ENCODE measurements at regions not wholly inside any gene's neighbourhood (a gene's known extent, or its start where the extent isn't known, plus 50 kb on each side); places are given as distances from the start of the nearest gene placed in this dataset.

DNA sequence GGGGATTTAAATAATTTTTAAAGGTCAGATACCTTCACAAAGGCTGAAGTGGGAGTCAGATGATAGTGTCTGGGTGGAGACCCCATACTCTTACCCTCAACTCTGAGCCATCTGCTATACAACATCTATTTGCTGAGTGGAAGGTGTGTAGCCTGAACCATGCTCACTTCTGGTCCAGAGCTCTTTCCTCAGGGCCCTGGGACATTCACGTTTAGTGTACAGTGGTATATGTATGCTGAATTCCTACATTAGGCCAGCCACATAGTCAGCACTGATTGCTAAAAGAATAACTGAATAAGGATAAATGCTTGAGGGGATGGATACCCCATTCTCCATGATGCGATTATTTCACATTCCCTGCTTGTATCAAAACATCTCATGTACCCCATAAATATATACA is 107.3 kb downstream of the KIF26A start (continued):
- TF ChIP-seq, protein P1, sequence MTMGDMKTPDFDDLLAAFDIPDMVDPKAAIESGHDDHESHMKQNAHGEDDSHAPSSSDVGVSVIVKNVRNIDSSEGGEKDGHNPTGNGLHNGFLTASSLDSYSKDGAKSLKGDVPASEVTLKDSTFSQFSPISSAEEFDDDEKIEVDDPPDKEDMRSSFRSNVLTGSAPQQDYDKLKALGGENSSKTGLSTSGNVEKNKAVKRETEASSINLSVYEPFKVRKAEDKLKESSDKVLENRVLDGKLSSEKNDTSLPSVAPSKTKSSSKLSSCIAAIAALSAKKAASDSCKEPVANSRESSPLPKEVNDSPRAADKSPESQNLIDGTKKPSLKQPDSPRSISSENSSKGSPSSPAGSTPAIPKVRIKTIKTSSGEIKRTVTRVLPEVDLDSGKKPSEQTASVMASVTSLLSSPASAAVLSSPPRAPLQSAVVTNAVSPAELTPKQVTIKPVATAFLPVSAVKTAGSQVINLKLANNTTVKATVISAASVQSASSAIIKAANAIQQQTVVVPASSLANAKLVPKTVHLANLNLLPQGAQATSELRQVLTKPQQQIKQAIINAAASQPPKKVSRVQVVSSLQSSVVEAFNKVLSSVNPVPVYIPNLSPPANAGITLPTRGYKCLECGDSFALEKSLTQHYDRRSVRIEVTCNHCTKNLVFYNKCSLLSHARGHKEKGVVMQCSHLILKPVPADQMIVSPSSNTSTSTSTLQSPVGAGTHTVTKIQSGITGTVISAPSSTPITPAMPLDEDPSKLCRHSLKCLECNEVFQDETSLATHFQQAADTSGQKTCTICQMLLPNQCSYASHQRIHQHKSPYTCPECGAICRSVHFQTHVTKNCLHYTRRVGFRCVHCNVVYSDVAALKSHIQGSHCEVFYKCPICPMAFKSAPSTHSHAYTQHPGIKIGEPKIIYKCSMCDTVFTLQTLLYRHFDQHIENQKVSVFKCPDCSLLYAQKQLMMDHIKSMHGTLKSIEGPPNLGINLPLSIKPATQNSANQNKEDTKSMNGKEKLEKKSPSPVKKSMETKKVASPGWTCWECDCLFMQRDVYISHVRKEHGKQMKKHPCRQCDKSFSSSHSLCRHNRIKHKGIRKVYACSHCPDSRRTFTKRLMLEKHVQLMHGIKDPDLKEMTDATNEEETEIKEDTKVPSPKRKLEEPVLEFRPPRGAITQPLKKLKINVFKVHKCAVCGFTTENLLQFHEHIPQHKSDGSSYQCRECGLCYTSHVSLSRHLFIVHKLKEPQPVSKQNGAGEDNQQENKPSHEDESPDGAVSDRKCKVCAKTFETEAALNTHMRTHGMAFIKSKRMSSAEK (CRISPR knock-in tag; IDR thresholded peaks at IDR 0.05; ENCODE audit: borderline replicate concordance): no peak
- TF ChIP-seq, protein P2, sequence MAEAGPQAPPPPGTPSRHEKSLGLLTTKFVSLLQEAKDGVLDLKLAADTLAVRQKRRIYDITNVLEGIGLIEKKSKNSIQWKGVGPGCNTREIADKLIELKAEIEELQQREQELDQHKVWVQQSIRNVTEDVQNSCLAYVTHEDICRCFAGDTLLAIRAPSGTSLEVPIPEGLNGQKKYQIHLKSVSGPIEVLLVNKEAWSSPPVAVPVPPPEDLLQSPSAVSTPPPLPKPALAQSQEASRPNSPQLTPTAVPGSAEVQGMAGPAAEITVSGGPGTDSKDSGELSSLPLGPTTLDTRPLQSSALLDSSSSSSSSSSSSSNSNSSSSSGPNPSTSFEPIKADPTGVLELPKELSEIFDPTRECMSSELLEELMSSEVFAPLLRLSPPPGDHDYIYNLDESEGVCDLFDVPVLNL (CRISPR knock-in tag; IDR thresholded peaks at IDR 0.05; ENCODE audit: borderline replicate concordance, low read depth): no peak
- TF ChIP-seq, protein P3, sequence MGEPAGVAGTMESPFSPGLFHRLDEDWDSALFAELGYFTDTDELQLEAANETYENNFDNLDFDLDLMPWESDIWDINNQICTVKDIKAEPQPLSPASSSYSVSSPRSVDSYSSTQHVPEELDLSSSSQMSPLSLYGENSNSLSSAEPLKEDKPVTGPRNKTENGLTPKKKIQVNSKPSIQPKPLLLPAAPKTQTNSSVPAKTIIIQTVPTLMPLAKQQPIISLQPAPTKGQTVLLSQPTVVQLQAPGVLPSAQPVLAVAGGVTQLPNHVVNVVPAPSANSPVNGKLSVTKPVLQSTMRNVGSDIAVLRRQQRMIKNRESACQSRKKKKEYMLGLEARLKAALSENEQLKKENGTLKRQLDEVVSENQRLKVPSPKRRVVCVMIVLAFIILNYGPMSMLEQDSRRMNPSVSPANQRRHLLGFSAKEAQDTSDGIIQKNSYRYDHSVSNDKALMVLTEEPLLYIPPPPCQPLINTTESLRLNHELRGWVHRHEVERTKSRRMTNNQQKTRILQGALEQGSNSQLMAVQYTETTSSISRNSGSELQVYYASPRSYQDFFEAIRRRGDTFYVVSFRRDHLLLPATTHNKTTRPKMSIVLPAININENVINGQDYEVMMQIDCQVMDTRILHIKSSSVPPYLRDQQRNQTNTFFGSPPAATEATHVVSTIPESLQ (CRISPR knock-in tag; IDR thresholded peaks at IDR 0.05): no peak
- TF ChIP-seq ZNF396 (CRISPR knock-in tag; IDR thresholded peaks at IDR 0.05; ENCODE audit: borderline replicate concordance): no peak
- TF ChIP-seq NR1H2 (CRISPR knock-in tag; IDR thresholded peaks at IDR 0.05): no peak
- no peak for TF ChIP-seq RELA (CRISPR knock-in tag; IDR thresholded peaks at IDR 0.05; ENCODE audit: borderline replicate concordance)
- no peak for TF ChIP-seq GRHL2 (CRISPR knock-in tag; IDR thresholded peaks at IDR 0.05; ENCODE audit: insufficient replicate concordance, severe bottlenecking)
- TF ChIP-seq ZNF138 (CRISPR knock-in tag; conservative IDR thresholded peaks at IDR 0.05): no peak
- no peak for TF ChIP-seq NFATC4 (CRISPR knock-in tag; IDR thresholded peaks at IDR 0.05)
- TF ChIP-seq IRF2 (CRISPR knock-in tag; IDR thresholded peaks at IDR 0.05; ENCODE audit: borderline replicate concordance, low read depth): no peak

DNA sequence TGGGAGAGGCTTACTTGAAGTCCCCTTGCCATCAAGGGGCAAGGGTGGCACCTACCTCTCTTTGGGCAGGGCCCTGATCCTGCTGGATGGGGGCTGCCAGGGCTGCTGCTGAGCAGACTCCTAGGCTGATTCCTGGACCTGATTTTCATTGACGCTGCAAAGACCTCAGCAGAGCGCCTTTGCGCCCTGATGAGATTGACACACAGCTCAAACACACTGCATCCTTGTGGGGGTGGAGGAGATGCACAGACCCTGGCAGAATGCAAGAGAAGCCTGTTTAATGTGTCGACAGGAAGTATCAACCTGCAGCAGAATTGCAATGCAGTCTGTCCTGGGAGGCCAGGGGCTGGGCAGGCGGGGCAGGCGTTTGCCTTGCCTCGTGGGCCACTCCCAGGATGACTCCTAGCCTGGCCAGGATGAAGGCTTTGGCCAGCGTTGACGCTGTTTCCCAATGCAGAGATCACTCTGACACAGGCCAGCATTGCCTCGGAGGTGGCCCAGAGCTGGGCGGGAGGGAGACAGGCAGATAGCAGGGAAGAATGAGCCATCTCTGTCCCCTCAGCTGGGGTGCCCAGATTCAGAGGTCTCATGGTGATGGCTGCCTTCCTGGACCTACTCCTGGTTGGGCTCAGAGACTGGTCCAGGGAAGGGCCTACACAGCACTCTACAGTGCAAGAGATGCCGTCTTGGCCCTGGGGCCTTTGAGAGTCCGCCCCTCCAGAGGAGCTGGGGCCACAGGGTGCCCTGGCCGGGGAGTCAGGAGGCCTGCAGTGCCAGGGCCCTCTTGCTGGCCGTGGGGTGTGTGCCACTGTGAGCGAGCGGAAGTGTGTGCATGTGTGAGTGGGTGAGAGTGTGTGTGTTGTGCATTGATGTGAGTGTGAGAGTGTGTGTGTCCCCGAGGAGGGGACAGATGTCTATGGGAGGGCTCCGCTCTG is 108.3 kb downstream of the KIF26A start:
- ATAC-seq: no peak
- H3K4me1 Mint-ChIP-seq: no peaks in the 10 kb centered on the region
- CTCF ChIA-PET: no interaction called here
- TF ChIP-seq, protein P4, sequence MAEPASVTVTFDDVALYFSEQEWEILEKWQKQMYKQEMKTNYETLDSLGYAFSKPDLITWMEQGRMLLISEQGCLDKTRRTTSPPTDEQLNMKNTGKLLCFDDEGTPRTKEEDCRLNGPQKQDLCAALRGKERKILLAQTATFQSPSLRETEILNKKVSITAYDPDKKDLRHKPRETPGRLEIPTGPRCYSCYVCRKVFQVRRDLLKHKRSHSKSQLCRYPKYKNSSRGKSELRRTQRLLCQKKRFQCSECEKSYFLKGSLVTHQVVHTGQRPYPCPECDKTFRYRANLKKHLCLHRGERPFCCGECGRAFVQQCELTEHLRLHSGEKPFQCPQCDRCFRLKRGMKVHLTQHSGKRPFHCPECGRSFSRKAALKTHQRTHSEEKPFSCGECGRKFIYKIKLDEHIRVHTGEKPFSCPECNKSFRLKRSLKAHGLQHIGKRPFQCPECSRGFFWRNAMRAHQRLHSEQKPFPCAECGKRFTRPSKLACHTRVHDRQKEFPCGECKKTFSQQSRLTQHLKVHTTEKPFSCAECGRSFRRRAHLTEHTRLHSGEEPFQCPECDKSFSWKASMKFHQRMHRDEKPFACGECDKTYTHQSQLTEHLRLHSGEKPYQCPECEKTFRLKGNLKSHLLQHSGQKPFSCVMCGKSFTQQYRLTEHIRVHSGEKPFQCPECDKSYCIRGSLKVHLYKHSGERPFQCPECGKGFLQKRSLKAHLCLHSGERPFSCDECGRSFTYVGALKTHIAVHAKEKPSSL (CRISPR knock-in tag; conservative IDR thresholded peaks at IDR 0.05): no peak
- no peak for TF ChIP-seq MYBL2 (CRISPR knock-in tag; IDR thresholded peaks at IDR 0.05)
- no peak for TF ChIP-seq ETV6 (CRISPR knock-in tag; IDR thresholded peaks at IDR 0.05)
- TF ChIP-seq, protein P5, sequence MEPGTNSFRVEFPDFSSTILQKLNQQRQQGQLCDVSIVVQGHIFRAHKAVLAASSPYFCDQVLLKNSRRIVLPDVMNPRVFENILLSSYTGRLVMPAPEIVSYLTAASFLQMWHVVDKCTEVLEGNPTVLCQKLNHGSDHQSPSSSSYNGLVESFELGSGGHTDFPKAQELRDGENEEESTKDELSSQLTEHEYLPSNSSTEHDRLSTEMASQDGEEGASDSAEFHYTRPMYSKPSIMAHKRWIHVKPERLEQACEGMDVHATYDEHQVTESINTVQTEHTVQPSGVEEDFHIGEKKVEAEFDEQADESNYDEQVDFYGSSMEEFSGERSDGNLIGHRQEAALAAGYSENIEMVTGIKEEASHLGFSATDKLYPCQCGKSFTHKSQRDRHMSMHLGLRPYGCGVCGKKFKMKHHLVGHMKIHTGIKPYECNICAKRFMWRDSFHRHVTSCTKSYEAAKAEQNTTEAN (CRISPR knock-in tag; IDR thresholded peaks at IDR 0.05): no peak
- TF ChIP-seq, protein P3 (CRISPR knock-in tag; IDR thresholded peaks at IDR 0.05): no peak
- TF ChIP-seq EMX1 (CRISPR knock-in tag; IDR thresholded peaks at IDR 0.05): no peak
- TF ChIP-seq, protein P6, sequence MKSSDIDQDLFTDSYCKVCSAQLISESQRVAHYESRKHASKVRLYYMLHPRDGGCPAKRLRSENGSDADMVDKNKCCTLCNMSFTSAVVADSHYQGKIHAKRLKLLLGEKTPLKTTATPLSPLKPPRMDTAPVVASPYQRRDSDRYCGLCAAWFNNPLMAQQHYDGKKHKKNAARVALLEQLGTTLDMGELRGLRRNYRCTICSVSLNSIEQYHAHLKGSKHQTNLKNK (CRISPR knock-in tag; IDR thresholded peaks at IDR 0.05): no peak
- TF ChIP-seq, protein P7, sequence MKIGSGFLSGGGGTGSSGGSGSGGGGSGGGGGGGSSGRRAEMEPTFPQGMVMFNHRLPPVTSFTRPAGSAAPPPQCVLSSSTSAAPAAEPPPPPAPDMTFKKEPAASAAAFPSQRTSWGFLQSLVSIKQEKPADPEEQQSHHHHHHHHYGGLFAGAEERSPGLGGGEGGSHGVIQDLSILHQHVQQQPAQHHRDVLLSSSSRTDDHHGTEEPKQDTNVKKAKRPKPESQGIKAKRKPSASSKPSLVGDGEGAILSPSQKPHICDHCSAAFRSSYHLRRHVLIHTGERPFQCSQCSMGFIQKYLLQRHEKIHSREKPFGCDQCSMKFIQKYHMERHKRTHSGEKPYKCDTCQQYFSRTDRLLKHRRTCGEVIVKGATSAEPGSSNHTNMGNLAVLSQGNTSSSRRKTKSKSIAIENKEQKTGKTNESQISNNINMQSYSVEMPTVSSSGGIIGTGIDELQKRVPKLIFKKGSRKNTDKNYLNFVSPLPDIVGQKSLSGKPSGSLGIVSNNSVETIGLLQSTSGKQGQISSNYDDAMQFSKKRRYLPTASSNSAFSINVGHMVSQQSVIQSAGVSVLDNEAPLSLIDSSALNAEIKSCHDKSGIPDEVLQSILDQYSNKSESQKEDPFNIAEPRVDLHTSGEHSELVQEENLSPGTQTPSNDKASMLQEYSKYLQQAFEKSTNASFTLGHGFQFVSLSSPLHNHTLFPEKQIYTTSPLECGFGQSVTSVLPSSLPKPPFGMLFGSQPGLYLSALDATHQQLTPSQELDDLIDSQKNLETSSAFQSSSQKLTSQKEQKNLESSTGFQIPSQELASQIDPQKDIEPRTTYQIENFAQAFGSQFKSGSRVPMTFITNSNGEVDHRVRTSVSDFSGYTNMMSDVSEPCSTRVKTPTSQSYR (CRISPR knock-in tag; IDR thresholded peaks at IDR 0.05): no peak
- no peak for TF ChIP-seq JAZF1 (CRISPR knock-in tag; IDR thresholded peaks at IDR 0.05)

More for the DNA sequence above, 108.3 kb downstream of the KIF26A start:
- DNase-seq (ENCODE audit: low spot score): no peak
- peaks cover 3% of the 10 kb centered on the region; the same call in 1 of the 2 replicates for H3K36me3 Mint-ChIP-seq
- POLR2A ChIA-PET: no interaction called here
- H3K9me3 Mint-ChIP-seq: peaks cover 24% of the 10 kb centered on the region
- no peak overlapping the region for H3K4me3 Mint-ChIP-seq
- no peaks in the 10 kb centered on the region for H3K27me3 Mint-ChIP-seq (ENCODE audit: low read depth)
- no peak overlapping the region for H3K27ac Mint-ChIP-seq

Data from WTC11 (cell line).